VCaP (cell line): ENCODE measurements at regions not wholly inside any gene's neighbourhood (a gene's known extent, or its start where the extent isn't known, plus 50 kb on each side); places are given as distances from the start of the nearest gene placed in this dataset.

Source experiments
- H3K27ac ChIP-seq: fragments of 450-650 bp; 2 replicates; pipeline ENCODE4 v1.5.1; 2017
- TF ChIP-seq, protein P1 (sequence below): fragments of 450-650 bp; conservative IDR thresholded peaks from 2 replicates; pipeline ENCODE4 v1.5.1; 2017; ENCODE audit warnings: mild to moderate bottlenecking, moderate library complexity

DNA sequence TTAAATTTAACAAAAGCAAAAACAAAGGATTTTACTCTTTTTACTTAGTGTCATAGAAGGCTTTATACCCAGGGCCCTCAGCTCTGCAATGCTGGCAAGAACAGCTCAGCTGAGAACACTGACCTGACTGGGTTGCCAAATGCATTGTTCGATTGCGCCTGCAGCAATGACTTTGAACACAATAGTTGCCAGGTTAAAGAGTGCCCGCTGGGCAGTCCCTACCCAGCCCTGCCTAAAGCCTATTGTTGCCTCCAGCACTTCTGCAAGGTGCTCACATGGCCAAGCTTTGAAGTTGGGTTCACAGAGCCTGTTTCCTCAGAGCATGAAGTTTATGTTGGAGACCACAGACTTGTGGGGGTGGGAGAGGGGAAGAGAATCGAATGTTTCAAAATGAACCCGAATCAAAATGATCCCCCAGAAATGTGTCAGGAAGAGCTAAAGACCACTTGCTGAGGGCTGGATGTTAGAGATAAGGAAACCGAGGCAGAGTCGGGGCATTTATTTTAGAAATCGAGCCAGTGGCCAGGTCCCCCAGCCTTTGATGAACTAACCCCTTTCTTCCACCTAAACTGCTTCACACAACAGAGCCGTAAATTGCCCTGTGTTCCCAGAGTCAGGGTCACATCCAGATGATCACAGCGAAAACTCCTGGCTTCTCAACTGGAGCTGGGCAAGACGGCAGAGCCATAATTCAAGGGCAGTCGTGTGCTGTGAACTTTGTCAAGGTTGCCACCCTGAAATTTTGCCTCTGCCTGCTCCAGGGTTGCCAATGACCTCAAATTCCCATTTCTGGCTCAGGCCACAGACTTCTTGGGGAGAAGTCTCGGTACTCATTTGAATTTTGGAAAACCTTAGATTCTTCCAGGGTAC is 55.0 kb downstream of the FOXA2 start:
- TF ChIP-seq, protein P1, sequence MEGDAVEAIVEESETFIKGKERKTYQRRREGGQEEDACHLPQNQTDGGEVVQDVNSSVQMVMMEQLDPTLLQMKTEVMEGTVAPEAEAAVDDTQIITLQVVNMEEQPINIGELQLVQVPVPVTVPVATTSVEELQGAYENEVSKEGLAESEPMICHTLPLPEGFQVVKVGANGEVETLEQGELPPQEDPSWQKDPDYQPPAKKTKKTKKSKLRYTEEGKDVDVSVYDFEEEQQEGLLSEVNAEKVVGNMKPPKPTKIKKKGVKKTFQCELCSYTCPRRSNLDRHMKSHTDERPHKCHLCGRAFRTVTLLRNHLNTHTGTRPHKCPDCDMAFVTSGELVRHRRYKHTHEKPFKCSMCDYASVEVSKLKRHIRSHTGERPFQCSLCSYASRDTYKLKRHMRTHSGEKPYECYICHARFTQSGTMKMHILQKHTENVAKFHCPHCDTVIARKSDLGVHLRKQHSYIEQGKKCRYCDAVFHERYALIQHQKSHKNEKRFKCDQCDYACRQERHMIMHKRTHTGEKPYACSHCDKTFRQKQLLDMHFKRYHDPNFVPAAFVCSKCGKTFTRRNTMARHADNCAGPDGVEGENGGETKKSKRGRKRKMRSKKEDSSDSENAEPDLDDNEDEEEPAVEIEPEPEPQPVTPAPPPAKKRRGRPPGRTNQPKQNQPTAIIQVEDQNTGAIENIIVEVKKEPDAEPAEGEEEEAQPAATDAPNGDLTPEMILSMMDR, result no peak
- H3K27ac ChIP-seq, result no peak overlapping the region

DNA sequence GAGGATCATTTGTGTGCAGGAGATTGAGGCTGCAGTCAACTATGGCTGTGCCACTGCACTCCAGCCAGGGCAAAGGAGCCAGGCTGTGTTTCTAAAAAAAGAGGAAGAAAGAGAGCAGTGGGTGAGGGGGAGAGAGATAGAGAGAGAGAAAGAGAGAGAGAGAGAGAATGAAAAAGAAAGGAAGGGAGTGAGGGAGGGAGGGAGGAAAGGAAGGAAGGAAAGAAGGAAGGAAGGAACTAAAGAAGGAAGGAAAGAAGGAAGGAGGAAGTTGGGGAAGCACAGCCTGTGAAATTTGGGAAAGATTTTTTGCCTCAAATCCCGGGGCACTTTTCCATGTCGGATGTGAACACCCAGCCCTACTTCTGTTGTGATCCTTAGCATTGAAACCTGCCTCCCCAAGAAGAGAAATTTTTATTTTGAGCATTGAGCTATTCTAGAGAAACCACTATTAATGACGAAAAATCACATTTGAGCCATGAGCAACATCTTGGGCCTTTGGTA is 57.8 kb downstream of the FOXA2 start:
- TF ChIP-seq, protein P1, result no peak
- no peak overlapping the region for H3K27ac ChIP-seq

DNA sequence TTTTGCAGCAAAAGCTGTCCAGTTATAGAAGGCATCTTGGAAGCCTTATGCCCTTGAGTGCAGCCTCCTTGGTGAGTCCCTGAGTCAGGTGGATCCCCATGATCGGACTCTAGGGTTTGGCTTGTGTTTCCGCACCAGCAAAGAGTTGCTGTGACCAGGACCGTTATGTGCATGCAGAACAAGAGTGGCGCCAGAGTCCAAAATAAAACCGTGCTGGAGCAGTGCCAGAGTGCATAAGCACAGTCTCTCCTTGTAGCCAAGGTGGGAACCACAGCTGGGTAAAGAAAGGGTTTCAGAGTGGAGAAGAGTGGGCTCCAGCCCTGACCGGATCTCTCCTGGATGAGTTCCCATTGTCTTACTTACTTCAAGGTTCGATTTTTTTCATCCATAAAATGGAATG is 58.6 kb downstream of the FOXA2 start:
- TF ChIP-seq, protein P1, result no peak
- no peak overlapping the region for H3K27ac ChIP-seq

DNA sequence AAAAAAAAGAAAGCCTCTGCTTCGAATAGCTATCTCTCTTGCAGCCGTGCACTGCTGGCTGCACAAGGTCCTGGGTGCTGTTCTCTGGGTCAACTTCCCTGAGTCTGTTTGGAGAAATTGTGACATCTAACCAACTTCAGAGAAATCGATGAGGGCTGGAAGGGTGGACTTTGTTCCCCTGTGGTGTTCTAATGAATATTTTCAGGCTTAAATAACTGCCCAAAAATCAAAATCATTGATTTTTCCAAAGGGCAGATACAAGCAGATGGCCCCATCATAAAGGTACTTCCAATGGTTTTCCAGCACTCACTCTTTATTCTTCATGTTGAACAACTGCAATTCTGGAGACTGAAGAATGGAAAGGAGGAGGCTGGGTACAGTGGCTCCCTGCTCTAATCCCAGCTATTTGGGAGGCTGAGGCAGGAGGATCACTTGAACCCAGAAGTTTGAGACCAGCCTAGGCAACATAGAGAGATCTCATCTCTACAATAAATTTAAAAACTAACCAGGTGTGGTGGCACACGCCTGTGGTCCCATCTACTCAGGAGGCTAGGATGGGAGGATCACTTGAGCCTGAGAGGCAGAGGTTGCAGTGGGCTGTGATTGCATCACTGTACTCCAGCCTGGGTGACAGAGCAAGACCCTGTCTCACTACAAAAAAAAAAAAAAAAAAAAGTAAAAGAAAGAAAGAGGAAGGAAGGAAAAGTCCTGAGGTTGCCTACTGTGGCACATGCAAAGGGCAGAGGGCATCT is 59.1 kb downstream of the FOXA2 start:
- TF ChIP-seq, protein P1, result no peak
- H3K27ac ChIP-seq, result no peak overlapping the region

DNA sequence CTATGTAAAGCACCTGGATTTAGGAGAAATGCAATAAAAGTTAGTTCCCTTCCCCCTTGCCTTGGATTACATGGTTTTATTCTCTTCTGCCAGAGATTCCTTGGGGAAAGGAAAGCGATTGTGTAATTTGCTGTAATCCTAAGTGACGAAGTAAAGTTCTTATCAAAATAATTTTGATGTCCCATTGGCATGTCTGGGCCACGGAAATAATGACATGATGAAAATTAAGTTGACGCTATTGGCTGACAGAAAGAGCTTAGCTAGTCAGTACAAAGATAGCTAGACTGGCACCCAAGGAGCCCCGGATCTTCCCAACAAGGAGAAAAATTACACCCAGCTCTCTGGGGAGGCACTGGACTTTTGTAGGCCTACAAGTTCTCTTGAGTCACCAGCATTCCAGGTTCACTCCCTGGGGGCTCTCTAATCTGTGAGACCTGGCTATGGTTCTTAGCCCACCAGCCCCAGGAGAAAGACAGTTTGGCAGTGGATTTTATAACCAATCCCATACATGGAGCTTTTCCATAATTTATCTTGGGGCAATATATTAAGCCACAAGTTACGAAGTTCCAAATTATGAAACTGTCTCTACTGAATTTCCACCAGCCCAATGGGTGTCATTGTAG is 59.9 kb downstream of the FOXA2 start:
- TF ChIP-seq, protein P1, result no peak
- no peak overlapping the region for H3K27ac ChIP-seq

DNA sequence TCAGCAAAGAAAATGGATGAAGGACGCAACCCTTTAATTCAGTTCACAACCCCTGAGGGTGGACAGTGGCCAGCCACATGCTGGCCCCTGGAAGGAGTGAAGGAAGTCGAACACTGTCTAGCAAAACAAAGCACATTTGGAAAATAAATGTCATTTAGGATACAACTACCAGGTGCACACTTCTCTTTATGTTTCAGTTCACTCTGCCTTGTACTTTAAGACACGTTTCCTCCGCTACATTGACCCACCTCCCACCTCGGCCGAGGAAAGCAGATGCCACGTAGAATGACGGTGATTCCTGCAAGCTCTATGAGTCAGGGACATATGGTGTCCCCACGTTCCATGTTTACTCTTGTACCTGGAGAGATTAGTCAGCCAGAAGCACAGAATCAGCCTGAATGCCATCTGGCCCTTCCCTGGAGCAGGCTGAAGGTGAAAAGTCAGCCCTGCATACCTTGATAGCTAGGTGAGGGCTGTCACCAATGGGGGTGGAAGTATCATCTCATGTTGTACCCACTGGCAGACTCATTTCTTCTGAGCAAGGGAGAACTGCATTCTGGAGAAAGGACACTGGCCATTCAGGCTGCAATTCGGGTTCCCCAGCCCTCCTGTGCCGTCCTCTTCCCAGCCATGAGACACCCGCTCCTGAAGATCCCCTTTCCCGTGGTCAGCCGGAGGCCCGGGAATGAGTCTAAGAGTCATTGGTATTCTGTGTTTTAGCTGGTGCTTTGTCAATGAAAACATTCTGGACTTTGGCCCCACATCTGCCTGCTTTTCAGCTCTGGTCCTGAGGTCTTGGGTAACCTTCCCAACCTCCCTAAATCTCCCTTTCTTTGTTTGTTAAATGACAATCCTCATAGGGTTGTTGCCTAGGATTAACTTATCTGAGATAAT is 60.6 kb downstream of the FOXA2 start:
- no peak overlapping the region for H3K27ac ChIP-seq
- TF ChIP-seq, protein P1, result no peak
